Fibroblast of mammary gland (primary cell): ENCODE measurements at regions not wholly inside any gene's neighbourhood (a gene's known extent, or its start where the extent isn't known, plus 50 kb on each side); places are given as distances from the start of the nearest gene placed in this dataset.

Experiments
- DNase-seq: peaks from one replicate; pipeline ENCODE4 v3.0.0-alpha.2; 2010; ENCODE audit warnings: low read depth
- H3K4me3 ChIP-seq: 2 replicates; pipeline ENCODE4 v1.5.1; 2011; ENCODE audit warnings: low read depth, mild to moderate bottlenecking, low read length, moderate library complexity; ENCODE audit not compliant: control insufficient read depth
- CTCF ChIP-seq: conservative IDR thresholded peaks from 2 replicates; pipeline ENCODE4 v1.5.1; 2011; ENCODE audit warnings: low read depth, low read length, inconsistent platforms; ENCODE audit not compliant: control insufficient read depth, insufficient read depth

GRCh38 chr11:28470180-28470579 lies 362.0 kb downstream of the METTL15 start:
- H3K4me3 ChIP-seq: no peak overlapping the region
- TF ChIP-seq CTCF: no peak
- DNase-seq: no peak

- TF ChIP-seq CTCF: no peak
- no peak overlapping the region for H3K4me3 ChIP-seq
- no peak for DNase-seq
These were observed 358.3 kb downstream of the METTL15 start for GRCh38 chr11:28466506-28466905.

- H3K4me3 ChIP-seq: no peak overlapping the region
- no peak for TF ChIP-seq CTCF
- peak; percentile 66 for DNase-seq
These were observed 356.2 kb downstream of the METTL15 start for GRCh38 chr11:28464252-28464867.

- H3K4me3 ChIP-seq: no peak overlapping the region
- no peak for TF ChIP-seq CTCF
- DNase-seq: peak; percentile 22
These were observed 355.6 kb downstream of the METTL15 start for GRCh38 chr11:28463826-28464225.

GRCh38 chr11:28461846-28462245 lies 353.7 kb downstream of the METTL15 start:
- no peak for TF ChIP-seq CTCF
- H3K4me3 ChIP-seq: no peak overlapping the region
- peak; percentile 65 for DNase-seq

GRCh38 chr11:28461338-28461737 lies 353.1 kb downstream of the METTL15 start:
- no peak overlapping the region for H3K4me3 ChIP-seq
- TF ChIP-seq CTCF: no peak
- DNase-seq: peak; percentile 63

GRCh38 chr11:28460348-28460747 lies 352.2 kb downstream of the METTL15 start:
- H3K4me3 ChIP-seq: no peak overlapping the region
- TF ChIP-seq CTCF: no peak
- DNase-seq: peak; percentile 63
